Loucy (cell line): ENCODE measurements at regions not wholly inside any gene's neighbourhood (a gene's known extent, or its start where the extent isn't known, plus 50 kb on each side); places are given as distances from the start of the nearest gene placed in this dataset.

Source experiments
- EZH2phosphoT487 ChIP-seq: fragments of 200-600 bp; IDR thresholded peaks from 2 replicates; pipeline ENCODE4 v1.6.1; 2018; ENCODE audit warnings: antibody characterized with exemption, mild to moderate bottlenecking, moderate library complexity, borderline replicate concordance
- TF ChIP-seq, protein P1 (sequence below): fragments of 200-600 bp; sonication (generic); conservative IDR thresholded peaks from 2 replicates; pipeline ENCODE4 v1.5.1; 2014; ENCODE audit warnings: mild to moderate bottlenecking, antibody characterized with exemption, low read length

DNA sequence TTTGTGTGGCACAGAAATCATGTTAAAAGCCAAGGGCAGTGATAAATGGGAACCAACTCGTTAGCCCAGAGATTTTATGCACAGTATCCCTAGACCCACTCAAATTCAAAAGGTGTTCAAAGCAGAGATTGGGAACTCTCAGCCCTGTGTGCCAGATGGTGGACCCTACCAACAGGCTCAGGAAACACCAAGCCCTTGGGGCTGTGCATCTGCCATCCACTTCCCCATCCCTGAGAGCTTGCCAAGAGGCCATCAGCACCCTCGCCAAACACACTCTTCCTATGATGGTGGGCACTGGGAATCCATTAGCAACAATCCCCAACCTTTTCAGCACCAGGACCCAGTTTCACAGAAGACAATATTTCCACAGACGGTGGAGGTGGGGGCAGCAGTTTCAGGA, 194.2 kb upstream of the NFIA start:
- TF ChIP-seq, protein P1, sequence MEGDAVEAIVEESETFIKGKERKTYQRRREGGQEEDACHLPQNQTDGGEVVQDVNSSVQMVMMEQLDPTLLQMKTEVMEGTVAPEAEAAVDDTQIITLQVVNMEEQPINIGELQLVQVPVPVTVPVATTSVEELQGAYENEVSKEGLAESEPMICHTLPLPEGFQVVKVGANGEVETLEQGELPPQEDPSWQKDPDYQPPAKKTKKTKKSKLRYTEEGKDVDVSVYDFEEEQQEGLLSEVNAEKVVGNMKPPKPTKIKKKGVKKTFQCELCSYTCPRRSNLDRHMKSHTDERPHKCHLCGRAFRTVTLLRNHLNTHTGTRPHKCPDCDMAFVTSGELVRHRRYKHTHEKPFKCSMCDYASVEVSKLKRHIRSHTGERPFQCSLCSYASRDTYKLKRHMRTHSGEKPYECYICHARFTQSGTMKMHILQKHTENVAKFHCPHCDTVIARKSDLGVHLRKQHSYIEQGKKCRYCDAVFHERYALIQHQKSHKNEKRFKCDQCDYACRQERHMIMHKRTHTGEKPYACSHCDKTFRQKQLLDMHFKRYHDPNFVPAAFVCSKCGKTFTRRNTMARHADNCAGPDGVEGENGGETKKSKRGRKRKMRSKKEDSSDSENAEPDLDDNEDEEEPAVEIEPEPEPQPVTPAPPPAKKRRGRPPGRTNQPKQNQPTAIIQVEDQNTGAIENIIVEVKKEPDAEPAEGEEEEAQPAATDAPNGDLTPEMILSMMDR, result no peak
- TF ChIP-seq EZH2phosphoT487, result no peak
